HepG2 (cell line): ENCODE measurements at regions not wholly inside any gene's neighbourhood (a gene's known extent, or its start where the extent isn't known, plus 50 kb on each side); places are given as distances from the start of the nearest gene placed in this dataset.

ENCODE experiments used
- ATAC-seq: fragments of 200-7000 bp; cut with Tn5 transposase; 3 replicates; pipeline ENCODE4 v1.9.1; 2020; ENCODE audit warnings: mild to moderate bottlenecking, moderate library complexity
- BruUV-seq: library from RNA; stranded (reverse); fragments of 400-500 nt; replicated peaks from 2 replicates; lab custom pipeline; 2021; lab: Mats Ljungman, UMichigan
- CTCF ChIA-PET: fragments of 300-600 bp; formaldehyde crosslinking; extraction: SDS; loops from one replicate; lab custom pipeline; 2021; ENCODE audit warnings: low total read pairs, inconsistent platforms, low intra/inter-chr PET ratio; lab: Yijun Ruan, JAX
- POLR2A ChIA-PET: fragments of 350-600 bp; sonication (Branson Sonifier 250); formaldehyde crosslinking; loops from one replicate; lab custom pipeline; 2020; ENCODE audit warnings: antibody characterized with exemption, inconsistent platforms; lab: Yijun Ruan, JAX
- DNase-seq: peaks from one replicate; pipeline ENCODE4 v3.0.0-alpha.2; 2015; ENCODE audit warnings: low spot score
- FAIRE-seq: peaks from 3 replicates; lab custom pipeline; 2011; peaks lifted over from hg19 to GRCh38; lab: Jason Lieb, UNC
- H2AFZ ChIP-seq: one replicate; pipeline ENCODE4 v1.6.1; 2011; ENCODE audit warnings: low read length, inconsistent platforms
- H3K27ac ChIP-seq: fragments of 300-600 bp; 3 replicates; pipeline ENCODE4 v1.8.0; 2011; ENCODE audit warnings: mixed run types, mild to moderate bottlenecking, mixed read lengths, low read length, inconsistent platforms; ENCODE audit not compliant: insufficient read depth; ENCODE audit errors: extremely low read length
- H3K27me3 ChIP-seq, 2 experiments: fragments of 200-600 bp in 1 of 2; 2 replicates in 1 of 2; 3 replicates in 1 of 2; pipeline versions ENCODE4 v1.6.0 to v1.8.0; 2011; ENCODE audit warnings: low read length in 2 of 2, mild to moderate bottlenecking in 2 of 2, moderate library complexity in 2 of 2, inconsistent platforms in 1 of 2; ENCODE audit not compliant: insufficient read depth in 2 of 2, control insufficient read depth in 1 of 2
- H3K36me3 ChIP-seq, 2 experiments: fragments of 200-600 bp in 1 of 2; replicated peaks in 1 of 2; 2 replicates in 1 of 2; 3 replicates in 1 of 2; pipeline versions ENCODE4 v1.5.1 to v1.8.0; 2011; ENCODE audit warnings: low read length in 2 of 2, inconsistent platforms in 1 of 2; ENCODE audit not compliant: insufficient read depth in 2 of 2, control insufficient read depth in 1 of 2
- H3K4me1 ChIP-seq: 2 replicates; pipeline ENCODE4 v1.5.1; 2012; ENCODE audit warnings: low read length, inconsistent platforms; ENCODE audit not compliant: insufficient read depth
- H3K4me2 ChIP-seq: 2 replicates; pipeline ENCODE4 v1.6.0; 2011; ENCODE audit warnings: low read depth, low read length, inconsistent platforms
- H3K4me3 ChIP-seq, 3 experiments: fragments of 200-600 bp in 1 of 3; sonication (generic), shearing (Covaris generic) in 1 of 3; replicated peaks in 1 of 3; 2 replicates each; pipeline ENCODE4 v1.5.1; 2011 to 2016; ENCODE audit warnings: low read length in 3 of 3, inconsistent platforms in 2 of 3, low read depth in 2 of 3, mild to moderate bottlenecking in 2 of 3, control low read depth in 1 of 3, mixed read lengths in 1 of 3; ENCODE audit not compliant: insufficient read depth in 1 of 3
- H3K79me2 ChIP-seq: one replicate; pipeline ENCODE4 v1.6.1; 2011; ENCODE audit warnings: low read length, inconsistent platforms; ENCODE audit not compliant: insufficient read depth
- H3K9ac ChIP-seq: 2 replicates; pipeline ENCODE4 v1.6.0; 2011; ENCODE audit warnings: mild to moderate bottlenecking, low read depth, low read length, inconsistent platforms; ENCODE audit not compliant: insufficient read depth
- H3K9me3 ChIP-seq: 2 replicates; pipeline ENCODE4 v1.5.1; 2012; ENCODE audit warnings: mild to moderate bottlenecking, low read length
- H4K20me1 ChIP-seq: 2 replicates; pipeline ENCODE4 v1.6.0; 2011; ENCODE audit warnings: inconsistent platforms, mild to moderate bottlenecking, low read length, moderate library complexity; ENCODE audit not compliant: insufficient read depth
- GATA4 ChIP-seq: sonication (generic); IDR thresholded peaks from 2 replicates; pipeline ENCODE4 v1.6.1; 2016; ENCODE audit warnings: antibody characterized with exemption, low read depth, borderline replicate concordance
- NAIF1 ChIP-seq: sonication (generic); formaldehyde crosslinking; IDR thresholded peaks from 2 replicates; pipeline ENCODE4 v1.5.0; 2020; ENCODE audit warnings: mild to moderate bottlenecking, missing genetic modification reagents, borderline replicate concordance
- PCBP2 ChIP-seq: fragments of 200-400 bp; formaldehyde crosslinking; optimal IDR thresholded peaks from 2 replicates; pipeline ENCODE3; 2018; ENCODE audit warnings: low read length, low read depth; ENCODE audit not compliant: poor library complexity, severe bottlenecking
- RXRB ChIP-seq: IDR thresholded peaks from 2 replicates; pipeline ENCODE4 v1.6.1; 2016; ENCODE audit warnings: borderline replicate concordance, missing genetic modification reagents, missing compliant biosample characterization
- U2AF1 ChIP-seq: fragments of 200-400 bp; formaldehyde crosslinking; optimal IDR thresholded peaks from 2 replicates; pipeline ENCODE3; 2017; ENCODE audit warnings: mild to moderate bottlenecking, low read depth, low read length
- ZBTB1 ChIP-seq: sonication (generic); formaldehyde crosslinking; IDR thresholded peaks from 2 replicates; pipeline ENCODE4 v1.4.0; 2020; ENCODE audit warnings: missing genetic modification reagents, borderline replicate concordance
- ZNF34 ChIP-seq: sonication (generic); formaldehyde crosslinking; IDR thresholded peaks from 2 replicates; pipeline ENCODE4 v1.4.0; 2020; ENCODE audit warnings: mild to moderate bottlenecking, missing genetic modification reagents, borderline replicate concordance
- ZNF468 ChIP-seq: sonication (generic); formaldehyde crosslinking; IDR thresholded peaks from 2 replicates; pipeline ENCODE4 v1.8.0; 2022; ENCODE audit warnings: mild to moderate bottlenecking, moderate library complexity, missing genetic modification reagents
- ZNF496 ChIP-seq: sonication (generic); formaldehyde crosslinking; IDR thresholded peaks from 2 replicates; pipeline ENCODE4 v1.8.1; 2023; ENCODE audit warnings: mild to moderate bottlenecking, moderate library complexity, missing genetic modification reagents; ENCODE audit not compliant: insufficient replicate concordance
- WGBS: methylation state at CpG from one replicate; pipeline ENCODE4 v1.1.6; 2017; ENCODE audit warnings: low lambda C conversion rate; 5-methylcytosine and 5-hydroxymethylcytosine counted together
- in situ Hi-C: cut with HindIII; loops from 2 replicates; pipeline ENCODE4 v1.10.0; 2017; ENCODE audit warnings: low pct_unique_long_range_greater_than_20kb; ENCODE audit not compliant: extremely low pct_ligation_motif_present
- intact Hi-C: fragments of 100-400 bp; cut with micrococcal nuclease; formaldehyde crosslinking; loops from one replicate; pipeline ENCODE4 v1.10.0; 2022; ENCODE audit not compliant: unreplicated experiment
- TF ChIP-seq, protein P1 (sequence below): sonication (generic); formaldehyde crosslinking; IDR thresholded peaks from 2 replicates; pipeline ENCODE4 v1.5.0; 2020; ENCODE audit warnings: missing genetic modification reagents
- TF ChIP-seq, protein P2 (sequence below): sonication (generic); formaldehyde crosslinking; IDR thresholded peaks from 2 replicates; pipeline ENCODE4 v1.8.1; 2023; ENCODE audit warnings: mild to moderate bottlenecking, missing genetic modification reagents
- TF ChIP-seq, protein P3 (sequence below): sonication (generic); formaldehyde crosslinking; IDR thresholded peaks from 2 replicates; pipeline ENCODE4 v1.4.0; 2020; ENCODE audit warnings: missing genetic modification reagents

DNA sequence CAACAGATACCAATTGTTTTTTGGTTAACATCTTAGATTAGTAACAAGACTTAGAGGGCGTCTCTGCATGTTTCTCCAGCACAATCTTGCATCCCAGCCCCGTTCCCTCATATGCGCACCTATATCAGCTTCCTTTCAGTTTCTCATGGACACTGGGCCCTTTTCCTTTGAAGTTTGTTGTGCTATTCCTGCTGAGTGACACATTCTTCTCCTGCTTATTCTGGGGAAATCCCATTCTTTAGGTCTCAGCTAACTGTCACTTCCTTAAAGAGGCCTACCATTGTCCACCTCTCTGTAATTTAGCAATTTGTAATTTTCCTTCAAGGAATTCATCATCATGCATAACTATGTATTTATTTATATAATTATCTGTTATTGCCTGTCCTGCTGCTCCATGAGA, 110.3 kb upstream of the STEAP1B start:
- Histone ChIP-seq H3K9me3 (no peaks in the 10 kb centered on the region), H3K36me3 (no peaks in the 10 kb centered on the region), H3K4me2 (no peak overlapping the region), H2AFZ (no peak overlapping the region), H3K4me3 (no peak overlapping the region), H3K4me1 (no peaks in the 10 kb centered on the region), H3K27me3 (no peaks in the 10 kb centered on the region; a peak in 2 of 5 replicates), H4K20me1 (no peaks in the 10 kb centered on the region), H3K9ac (no peak overlapping the region), H3K79me2 (no peaks in the 10 kb centered on the region), H3K27ac (no peak overlapping the region)
- no TSS peak for BruUV-seq
- in situ Hi-C loops = no loop called here
- intact Hi-C loops = no loop called here
- POLR2A ChIA-PET = no interaction called here
- FAIRE-seq = no peak
- no peak for DNase-seq
- ATAC-seq = no peak
- WGBS = 43% methylated on average over 3 of the region's 3 CpGs
- CTCF ChIA-PET = no interaction called here
- no peak for TF ChIP-seq NAIF1 (CRISPR knock-in tag)
- TF ChIP-seq, protein P1, sequence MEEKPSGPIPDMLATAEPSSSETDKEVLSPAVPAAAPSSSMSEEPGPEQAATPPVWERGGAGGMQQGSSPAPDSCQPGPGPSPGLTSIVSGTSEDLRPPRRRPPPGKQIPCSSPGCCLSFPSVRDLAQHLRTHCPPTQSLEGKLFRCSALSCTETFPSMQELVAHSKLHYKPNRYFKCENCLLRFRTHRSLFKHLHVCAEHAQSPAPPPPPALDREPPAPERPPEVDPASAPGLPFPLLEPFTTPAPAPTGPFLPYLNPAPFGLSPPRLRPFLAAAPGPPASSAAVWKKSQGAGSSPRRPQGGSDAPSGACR = no peak
- TF ChIP-seq, all 625 proteins: peak for 0

DNA sequence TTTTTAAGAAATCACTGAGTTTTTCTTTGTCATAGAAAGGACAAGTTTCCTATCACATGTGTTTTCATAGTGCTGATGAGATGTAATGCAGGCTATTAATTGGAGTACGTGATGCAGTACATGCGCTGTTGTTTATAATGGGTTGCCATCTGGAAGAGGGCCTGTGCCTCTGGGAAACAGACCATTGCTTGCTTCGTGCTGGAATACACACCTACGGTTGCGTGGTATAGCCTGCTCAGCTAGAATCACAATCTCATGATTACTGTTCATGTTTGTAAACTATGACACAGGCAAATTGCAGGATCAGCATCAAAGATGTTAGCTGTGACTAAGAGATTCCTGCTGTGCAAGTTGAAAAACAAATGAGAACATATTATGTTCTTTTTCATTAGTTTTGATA, 107.2 kb upstream of the STEAP1B start:
- FAIRE-seq (no peak), ATAC-seq (no peak)

More for the DNA sequence above, 107.2 kb upstream of the STEAP1B start:
- Histone ChIP-seq H2AFZ (no peak overlapping the region), H3K9ac (no peak overlapping the region), H3K9me3 (no peaks in the 10 kb centered on the region), H3K79me2 (no peaks in the 10 kb centered on the region), H3K36me3 (no peaks in the 10 kb centered on the region), H3K27ac (no peak overlapping the region), H3K4me3 (no peak overlapping the region), H4K20me1 (no peaks in the 10 kb centered on the region), H3K27me3 (no peaks in the 10 kb centered on the region), H3K4me1 (no peaks in the 10 kb centered on the region), H3K4me2 (no peak overlapping the region)
- no peak for TF ChIP-seq ZBTB1 (CRISPR knock-in tag)
- no peak for TF ChIP-seq PCBP2
- no peak for TF ChIP-seq U2AF1
- TF ChIP-seq ZNF468 (CRISPR knock-in tag) = no peak
- TF ChIP-seq, protein P2, sequence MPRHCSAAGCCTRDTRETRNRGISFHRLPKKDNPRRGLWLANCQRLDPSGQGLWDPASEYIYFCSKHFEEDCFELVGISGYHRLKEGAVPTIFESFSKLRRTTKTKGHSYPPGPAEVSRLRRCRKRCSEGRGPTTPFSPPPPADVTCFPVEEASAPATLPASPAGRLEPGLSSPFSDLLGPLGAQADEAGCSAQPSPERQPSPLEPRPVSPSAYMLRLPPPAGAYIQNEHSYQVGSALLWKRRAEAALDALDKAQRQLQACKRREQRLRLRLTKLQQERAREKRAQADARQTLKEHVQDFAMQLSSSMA = no peak
- TF ChIP-seq, protein P3, sequence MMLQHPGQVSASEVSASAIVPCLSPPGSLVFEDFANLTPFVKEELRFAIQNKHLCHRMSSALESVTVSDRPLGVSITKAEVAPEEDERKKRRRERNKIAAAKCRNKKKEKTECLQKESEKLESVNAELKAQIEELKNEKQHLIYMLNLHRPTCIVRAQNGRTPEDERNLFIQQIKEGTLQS (CRISPR knock-in tag) = no peak
- TF ChIP-seq ZNF496 (CRISPR knock-in tag) = no peak
- no peak for TF ChIP-seq GATA4
- no peak for TF ChIP-seq ZNF34 (CRISPR knock-in tag)
- no peak for TF ChIP-seq RXRB
- intact Hi-C loops = no loop called here
- POLR2A ChIA-PET = no interaction called here
- in situ Hi-C loops = no loop called here
- no peak for DNase-seq
- WGBS = 24% methylated on average over 5 of the region's 5 CpGs
- CTCF ChIA-PET = no interaction called here
- no TSS peak for BruUV-seq
